ENCODE measurements at regions not wholly inside any gene's neighbourhood (a gene's known extent, or its start where the extent isn't known, plus 50 kb on each side); places are given as distances from the start of the nearest gene placed in this dataset.
A peak's percentile ranks its signal among the peaks of the same experiment; 100 is the strongest.

DNA sequence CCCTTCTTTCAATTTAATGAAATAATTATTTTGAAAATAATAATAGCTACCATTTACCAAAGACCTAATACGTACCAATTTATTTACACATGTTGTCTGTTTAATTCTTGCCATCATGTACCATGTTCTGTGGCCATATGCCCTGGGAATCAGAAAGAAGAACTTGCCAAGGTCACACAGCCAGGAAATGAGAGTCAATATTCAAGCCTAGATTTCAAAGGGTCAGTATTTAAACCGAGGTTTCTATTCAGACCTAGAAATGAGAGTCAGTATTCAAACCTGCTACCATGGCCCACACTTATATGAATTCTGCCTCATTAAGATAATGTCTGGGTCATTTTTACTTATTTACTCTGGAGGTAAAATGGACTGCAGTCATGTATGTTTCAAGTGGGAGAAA lies 103.6 kb upstream of the TBL1XR1 start:
- no peak for DNase-seq (ENCODE audit: low read depth in 2 of 2)

- no peak for DNase-seq (ENCODE audit: low read depth in 2 of 2)
These were observed 109.0 kb upstream of the TBL1XR1 start for GRCh38 chr3:177306252-177306651.

DNA sequence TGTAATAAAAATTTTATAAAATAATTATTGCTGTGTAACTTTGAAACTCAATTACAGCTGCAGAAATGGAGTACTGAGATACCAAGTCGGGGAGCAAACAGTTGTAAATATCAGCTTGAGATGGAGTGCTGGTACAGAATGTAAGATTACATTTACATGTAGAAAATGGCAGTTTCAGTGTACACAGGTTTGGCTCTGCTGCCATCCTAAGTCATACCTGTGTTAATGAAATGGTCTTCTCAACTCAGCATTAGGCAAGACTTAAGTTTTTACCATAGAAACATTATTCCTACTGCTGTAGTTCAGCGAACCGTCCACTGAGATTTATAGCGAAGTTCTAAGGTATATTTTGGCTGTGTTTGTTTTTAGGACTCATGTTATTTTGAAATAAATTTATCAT lies 110.1 kb upstream of the TBL1XR1 start:
- DNase-seq (ENCODE audit: low read depth in 2 of 2): no peak

- no peak for DNase-seq (ENCODE audit: low read depth in 2 of 2)
These were observed 110.5 kb upstream of the TBL1XR1 start for GRCh38 chr3:177307826-177308225.

GRCh38 chr3:177308286-177308685 lies 111.0 kb upstream of the TBL1XR1 start:
- no peak for DNase-seq (ENCODE audit: low read depth in 2 of 2)

DNA sequence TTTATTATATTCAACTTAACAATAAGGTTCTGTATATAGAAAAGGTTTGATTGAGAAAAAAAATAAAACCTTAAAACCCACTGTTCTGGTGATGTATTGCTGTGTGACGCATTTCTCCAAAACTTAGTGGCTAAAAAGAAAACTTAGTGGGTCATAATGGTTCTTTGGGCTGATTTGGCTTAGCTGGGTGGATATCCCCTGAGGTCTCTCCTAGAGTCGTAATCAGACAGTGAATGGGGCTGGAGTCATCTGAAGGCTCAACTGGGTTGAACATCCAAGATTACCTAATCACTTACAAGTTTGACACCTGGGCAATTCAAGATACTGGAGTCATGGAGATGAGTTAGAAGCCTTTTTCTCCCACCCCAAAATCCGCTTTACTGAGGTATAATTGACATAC lies 111.6 kb upstream of the TBL1XR1 start:
- no peak for DNase-seq (ENCODE audit: low read depth in 2 of 2)

DNA sequence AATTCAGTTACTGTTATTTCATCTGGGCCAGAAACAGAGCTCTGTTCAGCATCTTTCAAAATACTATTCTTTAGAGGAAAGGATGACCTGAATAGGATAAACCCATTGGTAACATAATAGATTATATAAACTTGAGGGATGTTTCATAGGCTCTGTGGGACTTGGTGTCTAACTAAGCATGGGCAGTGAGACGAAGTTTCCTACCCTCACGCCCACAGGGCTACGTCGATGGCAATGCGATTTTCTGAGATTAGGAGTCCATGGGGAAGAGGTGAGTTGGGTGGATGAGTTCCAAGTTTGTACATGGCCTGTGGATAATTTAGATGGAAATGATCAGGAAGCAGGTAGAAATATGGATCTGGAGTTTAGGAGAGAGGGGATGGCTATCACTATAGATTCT lies 115.2 kb upstream of the TBL1XR1 start:
- no peak for DNase-seq (ENCODE audit: low read depth in 2 of 2)

DNA sequence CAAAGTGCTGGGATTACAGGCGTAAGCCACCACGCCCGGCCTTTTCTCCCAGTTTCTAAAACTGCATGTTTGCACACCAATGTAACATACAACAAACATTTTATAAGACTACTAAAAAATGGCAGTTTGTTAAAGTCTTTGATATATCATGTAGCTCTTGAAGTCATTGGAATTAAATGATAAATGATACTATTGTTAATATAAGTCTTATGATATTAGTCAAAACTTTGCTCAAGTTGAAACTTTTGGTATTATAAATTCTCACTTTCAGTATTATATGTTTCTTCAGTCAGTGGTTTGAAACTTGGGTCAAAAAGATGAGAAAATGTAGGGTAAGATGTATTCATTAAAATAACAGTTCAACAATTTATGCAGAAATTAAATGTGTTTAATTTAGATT lies 117.6 kb upstream of the TBL1XR1 start:
- no peak for DNase-seq (ENCODE audit: low read depth in 2 of 2)

- DNase-seq (ENCODE audit: low read depth in 2 of 2): no peak
These were observed 120.0 kb upstream of the TBL1XR1 start for GRCh38 chr3:177317247-177317646.

- DNase-seq (ENCODE audit: low read depth in 2 of 2): no peak
These were observed 121.3 kb upstream of the TBL1XR1 start for GRCh38 chr3:177318559-177318958.

- DNase-seq (ENCODE audit: low read depth in 2 of 2): no peak
These were observed 123.5 kb upstream of the TBL1XR1 start for GRCh38 chr3:177320765-177321247.

DNA sequence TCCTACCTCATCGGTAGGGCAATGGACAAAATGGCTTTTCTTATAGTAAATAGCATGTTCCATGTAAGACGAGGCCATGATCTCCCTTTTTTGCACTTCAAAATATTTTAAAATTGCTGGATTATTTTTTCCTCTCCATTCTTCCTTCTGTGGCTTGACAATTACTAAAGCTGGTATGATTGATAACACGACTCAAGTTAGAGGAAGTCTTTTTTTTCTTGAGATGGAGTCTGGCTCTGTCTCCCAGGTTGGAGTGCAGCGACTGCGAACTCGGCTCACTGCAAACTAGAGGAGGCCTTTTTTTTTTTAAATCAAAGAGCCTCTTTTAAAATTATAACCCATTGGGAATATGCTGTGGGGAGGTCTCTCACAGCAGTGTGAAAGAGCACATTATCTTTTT lies 124.5 kb upstream of the TBL1XR1 start:
- no peak for DNase-seq (ENCODE audit: low read depth in 2 of 2)

GRCh38 chr3:177322881-177323280 lies 125.6 kb upstream of the TBL1XR1 start:
- no peak for DNase-seq (ENCODE audit: low read depth in 2 of 2)

GRCh38 chr3:177329854-177330253 lies 132.6 kb upstream of the TBL1XR1 start:
- DNase-seq (ENCODE audit: low read depth in 2 of 2): no peak

- no peak for DNase-seq (ENCODE audit: low read depth in 2 of 2)
These were observed 133.5 kb upstream of the TBL1XR1 start for GRCh38 chr3:177330779-177331178.

DNA sequence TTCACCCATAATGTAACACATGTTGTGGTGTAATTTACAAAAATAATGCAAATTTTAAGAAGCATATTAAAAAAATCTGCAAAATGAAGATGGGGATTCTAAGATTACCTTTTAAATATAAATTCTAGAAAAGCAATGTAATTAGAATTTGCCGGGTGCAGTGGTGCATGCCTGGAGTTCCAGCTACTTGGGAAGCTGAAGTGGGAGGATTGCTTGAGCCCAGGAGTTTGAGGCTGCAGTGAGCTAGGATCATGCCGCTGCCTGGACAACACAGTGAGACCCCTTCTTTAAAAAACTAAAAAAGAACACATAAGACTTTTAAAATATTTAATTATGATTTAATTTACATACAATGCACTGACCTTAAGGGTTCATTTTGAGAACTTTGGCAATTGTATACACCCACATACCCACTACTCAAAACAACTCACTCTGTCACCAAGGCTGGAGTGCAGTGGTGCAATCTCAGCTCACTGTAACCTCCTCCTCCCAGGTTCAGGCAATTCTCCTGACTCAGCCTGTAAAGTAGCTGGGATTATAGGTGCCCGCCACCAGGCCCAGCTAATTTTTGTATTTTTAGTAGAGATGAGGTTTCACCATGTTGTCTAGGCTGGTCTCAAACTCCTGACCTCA lies 134.0 kb upstream of the TBL1XR1 start:
- no peak for DNase-seq (ENCODE audit: low read depth in 2 of 2)

DNA sequence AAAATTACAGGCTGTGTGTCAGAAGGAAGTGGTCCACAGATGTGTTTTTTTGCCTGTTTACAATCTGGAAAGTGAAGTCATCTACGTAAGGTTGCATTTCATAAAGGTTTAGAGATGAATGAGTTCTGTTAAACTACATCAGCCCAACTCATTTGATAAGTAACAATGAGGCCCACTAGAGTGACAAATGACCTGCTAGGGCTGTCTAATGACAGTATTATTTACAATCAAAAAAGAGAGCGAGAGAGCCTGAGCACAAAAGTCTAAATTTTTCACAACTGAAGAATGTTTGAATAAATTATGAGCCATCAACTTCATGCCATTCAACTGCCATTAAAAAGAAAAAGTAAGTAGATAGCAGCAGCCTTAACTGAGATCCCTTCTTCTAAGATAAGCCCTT lies 135.7 kb upstream of the TBL1XR1 start:
- no peak for DNase-seq (ENCODE audit: low read depth in 2 of 2)

GRCh38 chr3:177333533-177334520 lies 136.5 kb upstream of the TBL1XR1 start:
- no peak for DNase-seq (ENCODE audit: low read depth in 2 of 2)

DNA sequence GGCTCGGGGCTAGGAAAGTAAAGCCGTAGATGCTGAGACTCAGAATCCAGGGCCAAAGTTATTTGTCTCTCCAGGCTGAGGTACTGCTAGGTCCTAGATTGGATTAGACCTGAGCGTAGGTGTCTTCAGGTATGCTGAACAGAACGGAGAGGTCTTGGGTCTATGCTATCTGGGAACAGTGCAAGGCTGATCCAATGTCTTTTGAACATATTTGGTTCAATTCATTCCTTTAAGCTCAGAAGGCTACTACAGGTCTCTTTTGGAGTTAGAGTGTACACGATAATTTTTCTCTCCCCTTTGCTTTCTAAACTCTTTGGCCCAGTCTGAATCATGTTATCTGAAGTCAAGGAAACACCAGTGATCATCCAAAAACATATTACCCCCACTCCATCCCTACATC lies 137.5 kb upstream of the TBL1XR1 start:
- DNase-seq (ENCODE audit: low read depth in 2 of 2): no peak

DNA sequence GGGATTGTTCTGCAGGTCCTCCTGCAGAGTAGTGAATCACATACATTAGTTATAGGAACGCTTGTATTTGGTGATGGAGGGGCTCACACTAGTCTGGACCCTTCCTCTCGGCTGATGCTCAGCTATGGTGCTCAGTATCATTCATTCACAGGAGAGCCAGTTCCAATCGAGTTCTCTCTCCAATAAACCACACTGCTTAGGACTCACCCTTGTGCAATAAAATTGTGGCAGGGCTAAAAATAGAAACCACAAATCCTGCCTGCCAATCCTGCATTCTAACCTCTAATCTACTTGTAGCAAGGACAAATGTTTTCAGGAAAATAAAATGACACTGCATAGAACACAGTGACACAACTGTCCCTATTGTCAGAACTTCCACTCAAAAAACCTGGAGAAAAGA lies 138.4 kb upstream of the TBL1XR1 start:
- no peak for DNase-seq (ENCODE audit: low read depth in 2 of 2)

DNA sequence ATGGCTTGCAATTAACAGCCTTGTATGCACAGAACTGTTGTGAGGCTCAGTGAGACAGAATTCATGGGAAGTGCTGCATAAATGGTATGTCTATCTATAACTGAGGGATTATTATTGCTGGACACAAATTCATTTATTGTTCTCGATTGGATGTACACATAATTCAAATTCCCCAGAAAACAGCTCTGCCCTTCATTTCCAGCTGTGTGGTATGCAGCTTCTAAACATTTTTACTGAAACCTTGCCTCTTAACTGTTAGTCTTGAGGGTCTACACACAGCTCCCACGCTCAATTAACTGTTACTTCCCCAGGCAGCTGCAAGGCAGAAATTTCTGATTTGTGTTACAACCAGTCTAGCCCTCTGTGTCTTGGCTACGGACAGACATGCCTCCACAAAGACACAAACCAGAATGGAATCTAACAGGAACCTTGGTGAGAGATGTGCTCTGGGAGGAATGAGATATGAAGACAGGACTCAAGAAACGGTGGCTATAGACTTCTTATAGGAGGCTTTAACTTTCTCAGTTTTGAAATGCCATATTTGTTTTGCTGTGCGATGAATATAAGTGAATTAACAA lies 139.7 kb upstream of the TBL1XR1 start:
- no peak for DNase-seq (ENCODE audit: low read depth in 2 of 2)

DNA sequence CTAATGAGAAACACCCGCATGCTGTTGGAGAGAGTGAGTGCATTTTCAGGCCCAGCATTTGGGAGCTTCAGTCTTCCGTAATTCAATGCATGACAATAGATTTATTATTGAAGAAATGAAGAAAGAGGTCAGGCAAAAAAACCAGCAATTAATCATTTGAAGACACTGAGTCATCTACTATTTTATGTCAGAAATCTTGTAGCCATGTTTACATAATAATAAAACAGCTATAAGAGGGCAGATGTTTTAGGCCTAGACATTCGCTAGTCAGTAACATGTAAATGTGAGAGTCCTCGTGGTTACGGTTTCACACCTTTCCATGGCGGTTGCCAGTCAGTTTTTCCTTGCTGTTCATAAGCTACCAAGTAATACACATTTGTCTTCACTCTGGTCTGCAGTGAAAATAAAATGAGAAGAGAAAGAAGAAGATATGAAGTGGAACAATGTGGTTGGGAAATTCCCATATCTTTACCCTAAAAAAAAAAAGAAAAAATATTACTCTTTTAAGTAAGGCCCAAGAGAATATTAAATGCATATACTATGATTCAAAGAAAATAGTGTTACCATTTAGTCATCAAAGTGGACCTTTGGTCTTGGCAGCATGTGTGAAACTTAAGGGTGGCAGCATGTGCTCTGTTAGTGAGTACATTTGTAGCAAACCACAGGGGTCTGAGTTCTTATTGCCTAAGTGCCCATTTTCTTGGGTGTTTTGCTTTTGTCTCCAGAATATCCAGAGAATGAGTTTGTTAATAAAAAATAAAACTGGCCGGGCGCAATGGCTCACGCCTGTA lies 140.5 kb upstream of the TBL1XR1 start:
- DNase-seq (ENCODE audit: low read depth in 2 of 2): peak in 1 of 2 donors; percentile 42
